ENCODE measurements at regions not wholly inside any gene's neighbourhood (a gene's known extent, or its start where the extent isn't known, plus 50 kb on each side); places are given as distances from the start of the nearest gene placed in this dataset.

GRCh38 chr1:17920881-17921640 is 165.9 kb downstream of the ACTL8 start:
- Mint-ChIP-seq H3K4me3 (no peak overlapping the region), H3K27me3 (peaks cover 0 to 61% (median 56%) of the 10 kb centered on the region in 5 donors), H3K36me3 (no peaks in the 10 kb centered on the region), H3K4me1 (peaks cover 0 to 11% (median 0%) of the 10 kb centered on the region in 7 donors), H3K9me3 (peaks cover 0 to 6% (median 0%) of the 10 kb centered on the region in 11 donors), H3K27ac (no peak overlapping the region)
- intact Hi-C loops (cut with micrococcal nuclease): no loop called here
- H3K4me3 ChIP-seq (ENCODE audit: low read length): no peak overlapping the region
- POLR2A ChIA-PET: no interaction called here
- no peak for ATAC-seq
- DNase-seq: no peak
- H3K27me3 ChIP-seq (ENCODE audit: control insufficient read depth in 2 of 2, insufficient read depth in 2 of 2, low read length in 2 of 2): peaks cover 0 to 3% of the 10 kb centered on the region in 2 donors
- no peak overlapping the region for H3K27ac ChIP-seq (ENCODE audit: low read depth, low read length)
- CTCF ChIA-PET: no interaction called here
- H3K9me3 ChIP-seq (ENCODE audit: control insufficient read depth in 2 of 3, low read length in 3 of 3): no peaks in the 10 kb centered on the region
- no peaks in the 10 kb centered on the region for H3K4me1 ChIP-seq (ENCODE audit: control insufficient read depth in 2 of 2, insufficient read depth in 2 of 2, low read length in 2 of 2)
- H3K36me3 ChIP-seq (ENCODE audit: control insufficient read depth in 2 of 3, insufficient read depth in 3 of 3, low read length in 3 of 3): no peaks in the 10 kb centered on the region

GRCh38 chr1:17922833-17923232 is 167.7 kb downstream of the ACTL8 start:
- ATAC-seq (no peak), DNase-seq (peak in 3 of 9 donors; percentile 7 to 9 (median 9))
- Histone ChIP-seq H3K4me3 (ENCODE audit: low read length) (no peak overlapping the region), H3K27me3 (ENCODE audit: control insufficient read depth in 2 of 2, insufficient read depth in 2 of 2, low read length in 2 of 2) (no peaks in the 10 kb centered on the region), H3K4me1 (ENCODE audit: control insufficient read depth in 2 of 2, insufficient read depth in 2 of 2, low read length in 2 of 2) (no peaks in the 10 kb centered on the region), H3K36me3 (ENCODE audit: control insufficient read depth in 2 of 3, insufficient read depth in 3 of 3, low read length in 3 of 3) (no peaks in the 10 kb centered on the region), H3K9me3 (ENCODE audit: control insufficient read depth in 2 of 3, low read length in 3 of 3) (no peaks in the 10 kb centered on the region), H3K27ac (ENCODE audit: low read depth, low read length) (no peak overlapping the region)
- H3K9me3 Mint-ChIP-seq: peaks cover 0 to 5% (median 0%) of the 10 kb centered on the region in 11 donors
- no peak overlapping the region for H3K4me3 Mint-ChIP-seq
- no peak overlapping the region for H3K27ac Mint-ChIP-seq
- peaks cover 0 to 60% (median 41%) of the 10 kb centered on the region in 5 donors for H3K27me3 Mint-ChIP-seq
- intact Hi-C loops (cut with micrococcal nuclease): loop anchor here in 1 of 2 donors (1.0 kb wide), 1 partner anchor 177 kb away; no protein-coding TSS in a partner anchor
- peaks cover 0 to 11% (median 0%) of the 10 kb centered on the region in 7 donors for H3K4me1 Mint-ChIP-seq
- ChIA-PET CTCF (interaction anchor here (2.1 kb wide), 1 partner anchor 178 kb away, joined by 7 read pairs; no protein-coding TSS in a partner anchor), POLR2A (no interaction called here)
- H3K36me3 Mint-ChIP-seq: no peaks in the 10 kb centered on the region

GRCh38 chr1:17923666-17924065 is 168.5 kb downstream of the ACTL8 start:
- POLR2A ChIA-PET: no interaction called here
- Histone ChIP-seq H3K27ac (ENCODE audit: low read depth, low read length) (no peak overlapping the region), H3K36me3 (ENCODE audit: control insufficient read depth in 2 of 3, insufficient read depth in 3 of 3, low read length in 3 of 3) (no peaks in the 10 kb centered on the region), H3K9me3 (ENCODE audit: control insufficient read depth in 2 of 3, low read length in 3 of 3) (no peaks in the 10 kb centered on the region), H3K4me1 (ENCODE audit: control insufficient read depth in 2 of 2, insufficient read depth in 2 of 2, low read length in 2 of 2) (no peaks in the 10 kb centered on the region), H3K4me3 (ENCODE audit: low read length) (no peak overlapping the region), H3K27me3 (ENCODE audit: control insufficient read depth in 2 of 2, insufficient read depth in 2 of 2, low read length in 2 of 2) (no peaks in the 10 kb centered on the region)
- Mint-ChIP-seq H3K9me3 (peaks cover 0 to 4% (median 0%) of the 10 kb centered on the region in 11 donors), H3K36me3 (no peaks in the 10 kb centered on the region), H3K27ac (no peak overlapping the region), H3K4me1 (peaks cover 0 to 11% (median 0%) of the 10 kb centered on the region in 7 donors), H3K27me3 (peaks cover 0 to 61% (median 39%) of the 10 kb centered on the region in 5 donors), H3K4me3 (no peak overlapping the region)
- ATAC-seq: no peak
- CTCF ChIA-PET: interaction anchor here (2.1 kb wide), 1 partner anchor 177 kb away, joined by 7 read pairs; no protein-coding TSS in a partner anchor
- no peak for DNase-seq
- intact Hi-C loops (cut with micrococcal nuclease): loop anchor here in 1 of 2 donors (1.0 kb wide), 1 partner anchor 177 kb away; no protein-coding TSS in a partner anchor

- no peak overlapping the region for H3K4me3 Mint-ChIP-seq
- no peaks in the 10 kb centered on the region for H3K36me3 Mint-ChIP-seq
- H3K4me1 Mint-ChIP-seq: peaks cover 0 to 11% (median 0%) of the 10 kb centered on the region in 7 donors
- no peaks in the 10 kb centered on the region for H3K9me3 ChIP-seq (ENCODE audit: control insufficient read depth in 2 of 3, low read length in 3 of 3)
- peaks cover 0 to 4% (median 0%) of the 10 kb centered on the region in 11 donors for H3K9me3 Mint-ChIP-seq
- DNase-seq (no peak), ATAC-seq (no peak)
- H3K4me1 ChIP-seq (ENCODE audit: control insufficient read depth in 2 of 2, insufficient read depth in 2 of 2, low read length in 2 of 2): no peaks in the 10 kb centered on the region
- peak overlapping the region in 1 of 9 donors; percentile 48 for H3K27ac Mint-ChIP-seq
- no peaks in the 10 kb centered on the region for H3K27me3 ChIP-seq (ENCODE audit: control insufficient read depth in 2 of 2, insufficient read depth in 2 of 2, low read length in 2 of 2)
- no peak overlapping the region for H3K4me3 ChIP-seq (ENCODE audit: low read length)
- intact Hi-C loops (cut with micrococcal nuclease): no loop called here
- peaks cover 0 to 56% (median 34%) of the 10 kb centered on the region in 5 donors for H3K27me3 Mint-ChIP-seq
- H3K27ac ChIP-seq (ENCODE audit: low read depth, low read length): no peak overlapping the region
- no peaks in the 10 kb centered on the region for H3K36me3 ChIP-seq (ENCODE audit: control insufficient read depth in 2 of 3, insufficient read depth in 3 of 3, low read length in 3 of 3)
- ChIA-PET POLR2A (no interaction called here), CTCF (no interaction called here)
Observed at GRCh38 chr1:17924578-17924977, 169.4 kb downstream of the ACTL8 start.

GRCh38 chr1:17925290-17926237 is 170.4 kb downstream of the ACTL8 start:
- intact Hi-C loops (cut with micrococcal nuclease): no loop called here
- ATAC-seq (no peak), DNase-seq (no peak)
- Histone ChIP-seq H3K27me3 (ENCODE audit: control insufficient read depth in 2 of 2, insufficient read depth in 2 of 2, low read length in 2 of 2) (no peaks in the 10 kb centered on the region), H3K36me3 (ENCODE audit: control insufficient read depth in 2 of 3, insufficient read depth in 3 of 3, low read length in 3 of 3) (no peaks in the 10 kb centered on the region), H3K4me1 (ENCODE audit: control insufficient read depth in 2 of 2, insufficient read depth in 2 of 2, low read length in 2 of 2) (no peaks in the 10 kb centered on the region), H3K27ac (ENCODE audit: low read depth, low read length) (no peak overlapping the region), H3K9me3 (ENCODE audit: control insufficient read depth in 2 of 3, low read length in 3 of 3) (no peaks in the 10 kb centered on the region), H3K4me3 (ENCODE audit: low read length) (no peak overlapping the region)
- peaks cover 0 to 3% (median 0%) of the 10 kb centered on the region in 11 donors for H3K9me3 Mint-ChIP-seq
- H3K27ac Mint-ChIP-seq: no peak overlapping the region
- H3K4me1 Mint-ChIP-seq: peaks cover 0 to 11% (median 0%) of the 10 kb centered on the region in 7 donors
- POLR2A ChIA-PET: no interaction called here
- peaks cover 0 to 49% (median 24%) of the 10 kb centered on the region in 5 donors for H3K27me3 Mint-ChIP-seq
- no peaks in the 10 kb centered on the region for H3K36me3 Mint-ChIP-seq
- no peak overlapping the region for H3K4me3 Mint-ChIP-seq
- CTCF ChIA-PET: no interaction called here

GRCh38 chr1:17926906-17927305 is 171.8 kb downstream of the ACTL8 start:
- no peak overlapping the region for H3K4me3 Mint-ChIP-seq
- H3K4me1 Mint-ChIP-seq: peaks cover 0 to 11% (median 0%) of the 10 kb centered on the region in 7 donors
- H3K27me3 Mint-ChIP-seq: peaks cover 0 to 45% (median 21%) of the 10 kb centered on the region in 5 donors

More at GRCh38 chr1:17926906-17927305, 171.8 kb downstream of the ACTL8 start:
- Histone ChIP-seq H3K27ac (ENCODE audit: low read depth, low read length) (no peak overlapping the region), H3K36me3 (ENCODE audit: control insufficient read depth in 2 of 3, insufficient read depth in 3 of 3, low read length in 3 of 3) (no peaks in the 10 kb centered on the region), H3K9me3 (ENCODE audit: control insufficient read depth in 2 of 3, low read length in 3 of 3) (no peaks in the 10 kb centered on the region), H3K4me1 (ENCODE audit: control insufficient read depth in 2 of 2, insufficient read depth in 2 of 2, low read length in 2 of 2) (no peaks in the 10 kb centered on the region), H3K4me3 (ENCODE audit: low read length) (no peak overlapping the region), H3K27me3 (ENCODE audit: control insufficient read depth in 2 of 2, insufficient read depth in 2 of 2, low read length in 2 of 2) (no peaks in the 10 kb centered on the region)
- ChIA-PET CTCF (no interaction called here), POLR2A (no interaction called here)
- DNase-seq (no peak), ATAC-seq (no peak)
- intact Hi-C loops (cut with micrococcal nuclease): no loop called here
- peaks cover 0 to 5% (median 0%) of the 10 kb centered on the region in 11 donors for H3K9me3 Mint-ChIP-seq
- H3K27ac Mint-ChIP-seq: no peak overlapping the region
- no peaks in the 10 kb centered on the region for H3K36me3 Mint-ChIP-seq

Data from naive thymus-derived CD4-positive, alpha-beta T cell (primary cell).